Stimulated activated CD8-positive, alpha-beta memory T cell treated with anti-CD3 and anti-CD28 coated beads, Interleukin-7, amount 100 ng/mL, for 1 hour (primary cell): ENCODE measurements at regions not wholly inside any gene's neighbourhood (a gene's known extent, or its start where the extent isn't known, plus 50 kb on each side); places are given as distances from the start of the nearest gene placed in this dataset.

Experiments
- DNase-seq, 2 donors: peaks; one replicate each; pipeline ENCODE4 v3.0.0-alpha.2; 2020; ENCODE audit warnings: low read depth in 2 of 2

DNA sequence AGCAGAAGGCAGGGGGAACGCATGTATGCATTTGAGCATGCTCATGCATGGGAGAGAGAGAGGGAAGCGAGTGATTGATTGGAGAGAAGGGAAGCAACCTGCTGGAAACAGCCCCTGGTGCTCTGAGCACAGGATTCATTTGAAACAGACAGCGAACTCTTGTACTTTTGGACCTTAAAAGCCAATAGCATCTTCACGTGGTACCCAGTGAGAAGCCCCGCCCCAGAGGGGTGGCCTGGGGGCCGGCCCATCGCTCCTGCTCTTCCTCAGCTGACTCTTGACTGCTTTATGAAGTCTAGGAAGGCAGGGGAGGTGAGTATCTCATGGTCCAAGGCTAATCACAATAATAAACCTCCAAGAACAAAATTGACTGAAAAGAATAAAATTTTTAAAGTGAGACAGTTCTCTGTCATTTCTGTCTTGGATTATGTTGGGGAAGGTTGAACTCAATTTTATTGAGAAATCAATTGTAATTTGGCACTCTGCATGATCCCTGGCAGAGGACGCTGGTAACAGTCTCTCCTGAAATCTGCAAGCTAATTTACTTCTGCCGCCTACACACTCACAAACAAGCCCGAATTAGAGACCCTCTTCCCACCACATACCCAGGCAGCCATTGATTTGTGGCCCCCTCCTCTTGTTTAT is 168.2 kb upstream of the PPARGC1A start:
- DNase-seq, result no peak

DNA sequence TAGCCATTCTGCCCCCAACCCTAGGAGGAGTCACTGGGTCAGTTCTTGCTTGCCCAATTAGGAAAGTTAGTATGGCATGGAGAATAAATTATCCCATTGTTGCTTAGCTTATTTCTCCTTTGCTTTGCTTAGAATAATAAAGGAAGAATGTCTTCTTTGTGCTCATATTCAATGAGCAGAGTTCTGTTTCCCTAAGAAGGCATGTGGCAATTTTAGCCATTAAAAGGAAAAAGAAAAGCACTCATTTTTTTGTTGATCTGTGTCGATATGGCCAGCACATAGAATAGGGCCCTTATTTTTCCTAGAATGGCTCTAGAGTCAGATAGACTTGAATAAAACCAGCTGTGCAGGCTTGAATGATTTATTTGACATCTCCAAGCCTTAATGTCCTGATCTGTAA is 166.4 kb upstream of the PPARGC1A start:
- DNase-seq, result no peak

DNA sequence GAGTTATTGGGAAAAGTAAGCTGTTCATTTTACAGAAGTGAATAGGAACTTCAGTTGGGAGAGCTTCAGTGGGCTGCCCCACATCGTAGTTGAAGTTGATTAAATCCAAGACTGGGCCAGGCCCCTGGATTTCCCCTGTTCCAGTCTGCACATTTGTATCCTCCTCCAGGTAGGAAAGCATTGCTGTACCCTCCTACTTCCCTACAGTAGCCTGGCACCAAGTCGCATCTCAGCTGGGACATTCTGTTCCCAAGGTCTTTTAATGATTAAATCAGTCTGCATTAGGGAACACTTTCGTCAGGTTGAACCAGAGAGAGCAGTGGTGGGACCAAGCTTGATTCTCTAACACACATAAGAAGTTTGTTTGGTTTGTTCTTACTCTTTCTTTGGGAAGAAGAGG is 165.8 kb upstream of the PPARGC1A start:
- no peak for DNase-seq

DNA sequence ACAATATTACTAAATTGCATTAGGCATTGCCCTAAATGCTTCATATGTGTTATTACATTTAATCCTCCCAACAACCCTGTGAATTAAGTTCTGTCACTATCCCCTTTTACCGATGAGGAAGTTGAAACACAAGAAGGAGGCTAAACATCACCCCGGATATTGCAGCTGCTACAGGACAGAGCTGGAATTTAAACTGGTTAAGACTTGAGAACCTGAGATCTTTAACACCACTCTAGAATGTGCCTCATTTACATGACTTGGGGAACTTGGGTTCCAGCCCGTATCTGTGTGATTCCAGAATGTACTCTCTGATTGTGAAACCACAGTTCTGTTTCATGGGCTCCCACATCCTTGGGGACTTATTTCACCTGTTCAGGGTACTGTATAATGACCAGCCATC is 165.1 kb upstream of the PPARGC1A start:
- no peak for DNase-seq

DNA sequence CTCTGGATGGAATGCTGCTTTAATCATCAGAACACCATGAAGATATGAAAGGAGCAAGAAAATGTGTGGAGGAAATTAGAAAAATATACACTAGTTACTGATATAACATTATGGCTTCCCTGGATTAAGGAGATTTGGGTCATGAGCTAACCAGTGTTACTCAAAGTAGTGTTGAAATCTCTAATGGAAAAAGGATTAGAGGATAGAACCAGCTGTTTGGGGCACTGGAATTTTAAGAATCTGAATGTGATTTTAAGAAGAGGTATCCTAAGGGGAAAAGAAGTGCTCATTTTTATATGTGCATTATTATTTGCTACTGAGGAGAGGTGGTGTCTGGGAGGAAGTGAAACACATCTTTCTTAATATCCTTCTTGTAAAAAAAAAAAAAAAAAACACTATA is 164.1 kb upstream of the PPARGC1A start:
- DNase-seq, result no peak

DNA sequence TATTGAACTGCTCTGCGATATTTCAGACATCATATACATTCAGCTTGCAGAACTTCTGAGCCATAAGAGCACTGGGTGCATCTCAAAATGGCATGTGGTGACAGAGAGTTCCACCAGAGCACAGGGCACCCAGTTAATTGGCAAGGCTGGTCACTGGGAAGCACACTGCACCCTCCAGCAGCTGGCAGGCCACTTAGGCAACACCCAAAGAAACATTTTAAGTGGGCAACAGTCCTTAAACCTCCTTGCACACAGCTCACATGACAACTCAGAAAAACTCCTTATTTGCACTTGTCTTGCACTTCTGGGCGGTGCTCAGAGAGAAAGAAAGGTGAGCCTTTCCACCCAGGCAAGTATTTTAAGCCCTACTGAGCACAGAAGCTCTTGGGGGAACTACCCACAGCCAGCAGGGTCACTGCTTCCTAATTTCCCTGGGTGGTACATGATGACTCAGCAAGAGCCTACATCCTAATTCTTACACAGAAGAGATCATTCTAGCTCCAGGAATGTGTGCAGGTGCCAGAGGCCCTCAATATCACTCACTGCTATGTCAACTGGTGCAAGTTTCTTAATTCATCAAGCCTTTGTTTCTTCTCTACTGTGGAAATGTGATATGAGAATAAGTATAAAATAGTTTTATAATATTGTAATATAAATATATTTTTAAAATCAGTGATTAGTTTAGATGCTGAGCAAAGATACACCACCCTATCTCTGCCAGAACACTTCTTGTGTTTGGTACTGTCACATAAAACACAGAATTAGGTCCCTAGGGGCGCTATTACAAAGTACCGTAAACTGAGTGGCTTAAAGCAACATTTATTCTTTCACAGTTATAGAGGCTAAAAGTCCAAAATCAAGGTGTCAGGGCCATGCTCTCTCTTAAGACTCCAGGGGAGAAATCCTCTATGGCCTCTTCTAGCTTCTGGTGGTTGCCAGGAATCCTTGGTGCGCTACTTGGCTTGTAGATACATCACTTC is 155.1 kb upstream of the PPARGC1A start:
- no peak for DNase-seq

DNA sequence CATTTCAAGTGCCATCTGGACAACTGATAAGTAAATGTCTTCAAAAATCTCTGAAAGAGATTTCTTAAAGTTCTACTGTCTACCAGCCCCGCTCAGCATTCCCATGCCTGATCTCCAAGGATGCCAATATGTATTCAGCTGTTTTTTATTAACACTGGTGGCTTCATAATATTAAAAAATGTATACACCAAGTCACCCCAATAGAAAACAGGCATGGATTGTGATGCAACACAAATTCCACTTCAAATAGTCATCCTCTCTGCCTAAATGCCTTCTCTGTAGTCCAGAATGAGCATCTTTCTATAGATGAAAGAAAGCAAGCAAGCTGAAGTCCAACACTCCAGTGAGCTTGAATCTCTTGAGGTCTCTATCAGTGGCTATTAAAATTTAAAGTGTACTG is 152.2 kb upstream of the PPARGC1A start:
- no peak for DNase-seq

DNA sequence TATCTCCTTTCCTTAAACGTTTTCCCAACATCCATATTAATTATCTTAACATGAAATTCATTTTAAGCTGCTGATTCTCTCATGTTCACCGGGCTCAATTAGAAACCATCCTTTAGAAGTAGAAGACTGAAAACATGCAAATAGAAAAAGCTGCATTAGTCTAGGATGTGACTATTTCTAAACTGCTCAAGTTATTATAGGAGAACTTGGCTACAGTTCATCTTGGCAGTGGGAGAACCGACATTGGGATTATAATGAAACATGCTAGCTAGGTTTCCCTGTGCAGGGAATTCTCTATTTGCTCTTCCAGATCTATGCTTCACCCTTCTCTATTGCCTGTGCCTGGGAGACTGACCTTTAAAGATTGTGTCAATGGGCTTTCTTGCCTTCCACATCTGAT is 151.0 kb upstream of the PPARGC1A start:
- DNase-seq, result no peak

DNA sequence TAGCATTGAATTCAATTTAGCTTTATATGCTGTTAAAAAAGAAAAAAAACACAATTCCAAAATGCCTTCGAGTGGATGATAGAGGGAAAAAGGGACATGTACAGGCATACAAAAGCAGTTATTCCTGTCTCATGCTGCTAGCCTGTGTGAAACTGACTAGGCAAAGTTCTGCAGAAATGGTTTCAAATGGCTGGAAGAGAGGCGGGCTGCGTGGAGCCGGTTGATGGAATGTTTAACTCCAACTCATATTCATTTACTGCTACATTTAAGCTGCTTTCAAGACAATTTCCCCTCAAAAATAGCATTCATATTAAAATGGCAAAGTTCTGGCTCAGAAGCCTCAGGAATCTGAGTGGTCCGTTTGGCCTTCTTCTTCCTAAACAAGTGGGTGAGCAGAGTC is 143.8 kb upstream of the PPARGC1A start:
- DNase-seq, result no peak

DNA sequence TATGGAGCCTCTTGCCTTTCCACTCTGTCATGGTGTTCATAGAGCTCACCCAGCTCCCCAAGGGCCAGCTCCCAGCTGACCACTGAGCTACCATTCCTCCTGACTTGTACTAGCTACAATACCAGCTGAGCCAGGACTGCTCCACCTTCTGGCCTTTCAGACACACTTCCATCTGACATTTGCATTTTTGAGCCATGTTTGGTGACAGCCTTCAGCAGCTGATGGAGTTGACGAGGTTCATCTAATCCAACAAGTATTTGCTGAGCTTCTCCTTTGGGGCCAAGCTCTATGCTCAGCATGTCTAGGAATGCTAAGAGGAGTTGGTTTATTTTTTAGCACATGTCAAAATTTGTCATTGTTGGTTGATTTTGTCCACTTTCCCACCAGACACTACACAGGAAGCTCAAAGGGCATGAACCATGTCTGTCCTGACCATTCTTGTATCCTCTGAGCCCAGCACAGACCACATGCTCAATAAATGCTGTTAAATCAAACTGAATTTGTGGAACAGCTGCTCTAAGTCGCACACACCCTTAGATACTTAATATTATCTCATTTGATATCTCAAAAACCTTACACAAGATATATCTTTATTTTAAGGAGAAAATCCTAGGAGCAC is 142.6 kb upstream of the PPARGC1A start:
- no peak for DNase-seq

DNA sequence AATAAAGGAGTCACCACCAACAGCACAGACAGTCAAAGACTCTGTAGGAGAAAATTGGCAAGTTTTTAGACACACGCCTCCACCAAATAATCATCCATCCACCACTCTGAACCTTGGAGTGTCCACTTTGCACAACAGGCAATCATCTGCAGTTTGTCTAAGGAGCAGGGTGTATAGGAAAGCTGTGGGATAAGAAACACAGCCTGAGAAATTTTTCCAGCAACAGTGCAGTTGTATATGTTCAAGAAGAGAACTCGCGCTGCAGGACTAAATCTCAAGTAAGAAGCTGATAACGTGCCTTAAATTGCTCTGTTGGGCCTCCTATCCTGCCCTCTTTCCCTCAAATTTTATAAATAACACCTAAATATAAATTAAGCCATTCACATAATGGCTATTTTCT is 136.7 kb upstream of the PPARGC1A start:
- no peak for DNase-seq

DNA sequence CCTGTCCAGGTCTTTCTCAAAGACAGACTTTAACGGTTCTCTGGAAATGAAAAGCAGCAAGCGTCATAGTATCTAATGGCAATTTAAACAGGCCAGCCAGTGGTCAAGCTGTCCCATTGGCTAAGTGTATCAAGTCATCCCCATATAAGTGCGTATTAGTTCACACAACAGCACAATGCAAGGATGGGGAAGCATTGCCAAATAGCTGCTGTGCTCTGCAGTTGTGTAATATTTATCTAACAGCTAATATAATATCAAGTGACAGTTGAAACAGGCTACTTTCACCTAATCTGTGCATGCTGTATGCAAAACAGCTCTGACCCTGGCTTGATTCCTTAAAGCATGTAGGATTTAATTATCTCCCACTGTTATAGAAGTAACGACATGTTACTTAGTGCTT is 134.8 kb upstream of the PPARGC1A start:
- no peak for DNase-seq

DNA sequence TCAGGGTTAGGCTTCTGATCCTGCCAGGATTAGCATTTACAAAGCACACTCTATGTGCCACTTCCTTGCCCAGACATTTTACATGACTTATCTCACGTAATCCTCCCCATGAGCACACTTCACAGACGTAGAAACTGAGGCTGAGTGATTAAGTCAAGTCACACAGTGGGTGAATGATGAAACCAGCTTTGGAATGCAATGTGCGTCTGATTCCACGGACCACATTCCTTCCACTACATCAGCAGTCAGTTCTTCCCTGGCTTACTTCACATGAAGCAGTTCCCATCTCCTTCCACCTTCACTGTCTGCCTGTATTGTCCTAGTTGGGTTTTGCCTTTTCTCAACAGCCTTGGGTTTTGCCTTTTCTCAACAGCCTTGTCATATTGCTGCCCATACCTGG is 134.3 kb upstream of the PPARGC1A start:
- no peak for DNase-seq

DNA sequence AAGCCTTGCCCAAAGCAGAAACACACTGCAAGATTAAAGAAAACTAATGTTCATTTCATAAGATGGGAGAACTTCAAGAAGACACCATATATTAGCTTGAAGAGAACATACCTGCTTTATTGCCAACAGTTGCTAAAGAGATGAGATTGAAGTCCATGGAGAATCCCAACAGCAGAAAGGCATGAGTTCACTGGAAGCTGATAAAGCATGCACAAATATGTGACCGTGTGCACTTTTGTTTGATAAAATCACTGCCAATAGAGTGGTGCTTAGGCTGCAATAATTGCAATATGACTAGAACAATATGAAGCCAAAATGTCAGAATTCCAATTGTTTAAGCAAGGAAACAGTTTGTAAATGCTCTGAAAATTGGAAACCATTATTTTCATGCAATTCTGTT is 125.9 kb upstream of the PPARGC1A start:
- no peak for DNase-seq

DNA sequence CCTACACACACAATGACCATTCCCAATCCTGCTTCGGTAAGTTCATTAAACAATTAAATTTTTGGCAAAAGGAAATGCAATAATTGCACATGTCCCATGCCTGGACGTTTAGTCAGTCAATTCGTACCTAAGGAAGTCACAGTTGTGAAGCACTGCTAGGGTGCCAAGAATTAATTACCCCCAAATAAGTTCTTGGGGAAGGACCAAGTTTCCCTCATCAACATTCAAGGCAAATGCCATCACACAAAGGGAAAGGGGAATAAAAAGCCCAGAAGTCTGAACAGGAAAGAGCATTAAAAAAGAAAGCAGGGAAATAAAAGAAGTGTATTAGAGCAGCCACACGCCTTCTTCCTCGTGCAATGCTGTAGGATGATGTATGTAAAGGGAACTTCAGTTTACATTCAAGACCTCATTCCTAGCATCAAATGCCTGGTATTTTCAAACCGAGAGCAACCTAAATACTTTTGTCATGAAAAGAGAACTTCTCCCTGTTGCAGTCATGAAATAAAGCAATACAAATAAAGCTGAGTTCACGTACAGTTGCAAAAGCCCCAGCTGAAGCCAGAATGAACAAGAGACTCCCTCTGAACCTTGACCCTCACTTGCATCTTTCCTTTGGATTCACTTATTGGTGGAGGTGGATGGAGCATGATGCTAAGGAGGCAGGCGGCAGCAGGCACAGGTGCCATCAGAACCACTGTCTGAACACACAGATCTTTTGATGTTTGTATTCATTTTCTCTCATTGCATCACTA is 124.0 kb upstream of the PPARGC1A start:
- DNase-seq, result no peak

DNA sequence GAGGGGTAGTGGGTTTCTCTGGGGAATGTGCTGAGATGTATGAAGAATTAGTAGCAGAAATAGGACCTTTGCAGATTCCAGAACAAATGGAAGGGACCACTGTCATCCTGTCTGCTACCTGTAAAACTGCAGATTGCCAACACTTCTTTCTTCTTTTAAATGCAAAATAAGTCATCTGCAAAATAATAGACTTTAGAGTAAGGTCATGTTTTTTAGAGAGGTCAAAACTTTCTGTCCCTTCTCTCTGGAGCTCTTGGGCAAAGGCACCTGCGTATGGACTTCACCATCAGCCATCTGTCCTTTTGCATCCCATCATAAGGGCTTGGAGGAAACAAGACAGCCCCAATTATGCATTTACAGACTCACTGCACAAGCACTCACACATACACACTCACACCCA is 121.1 kb upstream of the PPARGC1A start:
- no peak for DNase-seq

DNA sequence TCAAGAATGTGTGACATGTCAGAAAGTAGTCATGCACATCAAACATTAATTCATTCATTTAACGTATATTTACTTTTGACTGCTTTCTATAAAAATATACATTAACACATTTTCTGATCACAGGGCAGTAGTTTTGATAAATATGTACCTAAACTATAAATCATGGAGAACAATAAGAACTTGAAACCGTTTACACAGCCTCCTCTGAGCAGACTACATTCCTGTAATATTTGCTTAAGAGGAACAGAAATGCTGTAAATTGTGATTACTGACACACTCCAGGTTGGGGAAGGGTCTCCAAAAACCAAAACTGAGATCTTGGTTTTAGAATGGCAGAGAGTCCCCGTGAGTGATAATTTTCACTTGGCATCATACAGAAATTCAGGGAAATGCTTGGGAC is 120.7 kb upstream of the PPARGC1A start:
- DNase-seq, result no peak

DNA sequence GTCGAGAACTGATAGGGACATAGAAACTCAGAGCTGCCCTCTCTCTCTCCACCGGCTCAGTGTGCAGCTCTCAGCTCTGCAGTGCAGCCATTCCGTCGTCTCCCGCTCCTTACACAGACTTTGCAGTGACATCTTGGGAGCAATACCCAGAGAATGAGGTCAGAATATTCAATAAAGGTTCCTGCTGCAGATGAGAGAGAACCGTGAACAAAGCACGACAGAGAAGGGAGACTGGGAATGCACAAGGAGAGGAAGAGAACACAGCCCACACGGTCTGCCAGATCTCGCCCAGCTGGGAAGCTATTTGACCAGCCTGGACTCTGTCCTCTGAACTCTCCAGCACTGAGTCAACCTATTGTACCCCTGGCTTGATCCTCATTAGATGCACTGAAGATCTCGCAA is 118.0 kb upstream of the PPARGC1A start:
- DNase-seq, result no peak

DNA sequence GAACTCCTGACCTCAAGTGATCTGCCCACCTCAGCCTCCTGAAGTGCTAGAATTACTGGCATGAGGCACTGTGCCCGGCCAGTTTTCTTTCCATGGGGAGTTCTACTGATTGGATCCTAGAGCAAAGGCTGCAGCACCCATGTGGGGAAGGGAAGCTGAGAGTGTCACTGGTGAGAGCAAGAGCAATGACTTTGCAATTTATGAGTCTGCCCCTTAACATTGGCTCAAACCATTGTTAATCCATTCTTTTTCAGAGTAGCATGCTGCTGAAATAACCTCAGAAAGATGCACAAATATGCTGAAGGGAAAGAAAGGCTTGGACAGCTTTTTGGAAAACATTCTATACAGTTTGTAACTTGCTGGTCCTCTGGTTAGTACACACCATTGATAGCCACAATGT is 116.4 kb upstream of the PPARGC1A start:
- no peak for DNase-seq

DNA sequence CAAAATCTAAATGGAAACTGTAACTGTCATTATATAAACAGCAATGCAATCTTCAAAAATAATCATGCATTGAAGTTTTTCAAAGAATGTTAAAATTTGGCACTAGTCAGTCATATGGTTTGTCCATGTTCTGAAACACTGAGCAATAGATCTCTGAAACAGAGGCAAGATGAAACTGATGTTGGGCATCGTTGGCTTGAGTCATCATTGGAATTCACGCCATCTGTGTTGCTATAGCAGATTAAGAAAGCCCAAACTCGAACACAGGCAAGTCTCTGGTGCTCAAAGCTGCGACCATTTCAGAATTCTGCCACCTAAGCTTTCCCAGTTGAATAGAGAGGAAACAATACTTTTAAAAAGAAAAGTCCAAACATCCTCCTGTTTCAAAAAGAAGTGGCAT is 114.1 kb upstream of the PPARGC1A start:
- DNase-seq, result no peak

DNA sequence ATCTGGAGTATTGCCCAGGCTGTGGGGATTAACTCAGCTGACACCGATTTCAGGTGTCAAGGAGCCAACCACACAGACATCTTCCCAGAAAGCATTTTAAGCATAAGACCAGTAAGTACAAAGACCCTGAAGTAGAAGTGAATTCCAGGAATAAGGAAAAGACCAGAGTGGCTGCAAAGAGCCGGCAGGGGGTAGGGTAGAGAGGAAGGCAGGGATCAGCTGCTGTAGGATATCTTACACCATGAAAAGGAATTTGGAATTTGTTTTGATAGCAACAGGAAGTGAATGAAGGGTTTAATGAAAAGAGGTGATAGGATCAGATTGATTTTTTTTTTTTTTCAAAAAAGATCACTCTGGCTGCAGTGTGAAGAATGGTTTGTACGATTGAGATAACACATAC is 113.6 kb upstream of the PPARGC1A start:
- no peak for DNase-seq

DNA sequence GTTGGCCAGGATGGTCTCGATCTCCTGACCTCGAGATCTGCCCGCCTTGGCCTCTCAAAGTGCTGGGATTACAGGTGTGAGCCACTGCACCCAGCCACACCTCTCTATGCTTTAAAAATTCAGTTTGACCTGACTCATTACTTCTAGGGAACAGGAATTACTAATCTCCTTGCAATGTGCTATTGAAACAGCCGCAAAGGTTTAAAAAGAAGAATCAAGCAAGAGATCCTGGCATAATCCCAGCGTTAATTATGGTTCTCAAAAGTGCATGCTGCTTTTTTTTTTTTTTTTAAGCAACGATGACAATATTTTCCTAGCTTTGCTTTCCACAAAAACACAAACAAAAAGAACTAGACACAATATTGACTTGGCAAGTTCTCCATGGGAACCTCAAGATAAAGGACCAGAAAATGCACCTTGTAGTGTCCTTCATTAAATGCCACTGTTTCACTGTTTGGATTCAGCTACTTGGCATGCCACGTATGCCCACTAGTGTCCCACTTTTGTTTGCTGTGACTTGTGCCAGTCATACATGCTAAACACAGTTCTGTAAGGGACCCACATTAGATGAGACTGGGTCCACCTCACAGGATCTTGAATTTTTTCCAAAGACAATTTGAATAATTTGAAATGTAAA is 112.6 kb upstream of the PPARGC1A start:
- DNase-seq, result no peak
